HG03342 (cell line): ENCODE measurements at regions not wholly inside any gene's neighbourhood (a gene's known extent, or its start where the extent isn't known, plus 50 kb on each side); places are given as distances from the start of the nearest gene placed in this dataset.

ENCODE experiments used
- ATAC-seq: cut with Tn5 transposase; IDR thresholded peaks from one replicate; pipeline ENCODE4 v1.9.1; 2021; ENCODE audit warnings: mild to moderate bottlenecking, moderate library complexity; ENCODE audit not compliant: unreplicated experiment

DNA sequence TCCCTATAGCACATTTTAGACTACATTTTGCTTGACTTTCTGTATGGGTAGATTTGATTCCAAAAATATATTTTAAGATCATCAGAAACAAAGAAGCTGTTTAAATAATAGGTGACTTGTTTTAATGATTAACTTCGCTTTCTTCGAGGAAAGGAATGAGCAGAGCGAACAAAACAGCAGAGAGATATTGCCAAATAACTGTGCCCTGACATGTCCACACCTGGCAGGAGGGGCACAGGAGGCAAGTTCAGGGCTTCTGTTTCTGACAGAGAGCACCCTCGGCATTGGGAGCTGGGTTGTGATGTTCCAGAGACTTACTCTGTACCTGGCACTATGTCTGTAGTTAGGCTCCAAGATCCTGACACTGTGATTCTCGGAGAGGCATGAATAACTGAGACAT lies 155.7 kb upstream of the SASH1 start:
- no peak for ATAC-seq

GRCh38 chr6:148192310-148192709 lies 150.3 kb upstream of the SASH1 start:
- no peak for ATAC-seq

GRCh38 chr6:148193063-148193680 lies 149.5 kb upstream of the SASH1 start:
- no peak for ATAC-seq

DNA sequence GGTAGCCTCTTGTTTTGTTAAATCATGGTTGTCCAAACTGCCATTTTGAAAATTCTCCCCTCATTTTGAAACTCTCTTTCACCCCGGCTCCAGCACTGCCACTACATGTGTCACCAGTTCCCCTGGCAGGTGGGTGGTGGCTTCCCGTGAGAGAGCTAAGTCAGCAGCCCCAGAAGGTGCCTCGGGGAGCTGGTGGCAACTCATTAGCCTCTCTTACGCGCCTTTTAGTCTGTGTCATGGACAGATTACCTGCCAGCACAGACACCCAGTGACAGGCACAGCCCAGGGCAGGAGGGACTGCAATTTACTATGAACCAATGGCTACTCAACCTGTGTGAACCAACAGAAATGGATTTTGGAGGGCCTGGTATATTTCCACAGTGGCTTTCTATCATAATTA lies 147.1 kb upstream of the SASH1 start:
- ATAC-seq = no peak

DNA sequence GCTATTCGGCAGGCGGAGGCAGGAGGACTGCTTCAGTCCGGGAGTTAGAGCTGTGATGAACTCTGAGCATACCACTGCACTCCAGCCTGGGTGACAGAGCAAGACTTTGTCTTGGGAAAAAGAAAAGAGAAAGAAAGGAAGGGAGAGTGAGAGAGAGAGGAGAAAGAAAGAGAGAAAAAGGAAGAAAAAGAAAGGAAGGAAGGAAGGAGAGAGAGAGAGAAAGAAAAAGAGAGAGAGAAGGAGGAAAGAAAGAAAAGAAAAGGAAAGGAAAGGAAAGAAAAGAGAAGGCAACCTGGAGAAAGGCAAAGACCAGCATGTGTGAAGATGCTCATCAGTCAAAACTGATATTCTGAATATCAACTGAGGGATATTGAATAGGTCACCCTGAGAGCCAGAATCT lies 143.1 kb upstream of the SASH1 start:
- ATAC-seq = no peak

DNA sequence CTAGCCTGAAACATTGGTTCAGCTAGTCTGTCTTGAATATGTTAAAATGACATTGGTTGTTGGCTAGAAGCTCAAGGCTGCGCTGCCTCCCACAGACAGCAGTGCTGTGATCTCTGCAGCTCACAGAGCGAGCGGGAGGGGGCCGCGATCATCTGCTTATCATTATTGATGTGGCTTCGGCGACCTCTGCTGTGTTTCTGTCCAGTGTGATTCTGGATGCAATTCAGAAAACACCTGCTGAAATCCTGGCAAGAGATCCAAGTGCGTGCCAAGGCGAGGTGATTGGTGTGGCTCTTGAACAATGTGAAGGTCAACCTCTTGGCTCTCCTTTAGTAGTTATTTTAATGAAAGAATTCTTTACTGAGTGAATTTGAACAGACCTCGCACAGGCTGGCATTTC lies 142.3 kb upstream of the SASH1 start:
- no peak for ATAC-seq

- no peak for ATAC-seq
Measured at GRCh38 chr6:148200781-148201180, 141.9 kb upstream of the SASH1 start.

DNA sequence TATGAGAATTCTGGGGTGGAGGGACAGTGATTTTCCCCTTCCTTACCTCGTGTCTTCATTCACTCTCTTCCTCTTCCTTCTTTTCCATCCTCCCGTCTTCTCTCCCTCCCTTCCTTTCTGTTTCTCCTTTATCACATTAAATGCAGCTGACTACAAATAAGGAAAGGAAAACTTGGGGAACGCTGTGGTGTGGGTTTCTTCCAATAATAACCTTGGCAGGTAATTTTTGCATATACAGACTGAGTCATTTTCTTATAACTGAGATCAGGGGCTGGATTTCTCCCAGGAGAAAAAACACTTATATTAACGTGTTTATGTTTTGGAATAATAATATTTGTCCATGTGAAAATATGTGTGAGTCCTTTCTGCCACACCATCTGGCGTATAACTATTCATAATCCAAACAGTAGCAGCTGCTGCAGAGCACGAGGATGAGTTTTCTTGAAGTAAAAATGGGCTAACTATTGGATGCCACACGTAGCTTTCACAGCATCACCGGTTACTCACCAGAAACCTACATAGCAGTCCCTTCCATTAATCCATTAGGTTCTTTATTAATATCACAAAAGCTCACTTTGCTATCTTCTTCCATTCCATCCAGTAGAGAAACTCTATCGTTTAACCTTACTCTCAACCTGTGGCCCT lies 139.2 kb upstream of the SASH1 start:
- no peak for ATAC-seq

DNA sequence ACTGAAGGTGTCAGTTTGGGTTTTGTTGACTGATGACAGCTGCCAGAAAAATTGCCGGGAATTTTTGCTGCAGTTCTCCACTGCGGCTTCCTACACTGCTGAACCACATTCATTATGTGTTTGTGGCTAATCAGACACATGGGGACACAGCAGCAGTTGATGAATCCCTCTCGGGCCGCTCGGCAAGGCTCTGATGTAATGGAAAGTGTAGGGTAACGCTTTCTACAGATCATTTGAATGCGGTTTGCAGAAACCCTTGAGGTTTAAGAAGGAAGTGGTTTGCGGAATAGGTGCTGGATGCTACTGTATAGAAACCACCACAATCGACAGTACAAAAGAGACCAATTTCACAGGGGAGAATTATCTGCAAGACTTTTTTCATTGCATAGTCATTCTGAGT lies 138.7 kb upstream of the SASH1 start:
- ATAC-seq = peak; percentile 98

DNA sequence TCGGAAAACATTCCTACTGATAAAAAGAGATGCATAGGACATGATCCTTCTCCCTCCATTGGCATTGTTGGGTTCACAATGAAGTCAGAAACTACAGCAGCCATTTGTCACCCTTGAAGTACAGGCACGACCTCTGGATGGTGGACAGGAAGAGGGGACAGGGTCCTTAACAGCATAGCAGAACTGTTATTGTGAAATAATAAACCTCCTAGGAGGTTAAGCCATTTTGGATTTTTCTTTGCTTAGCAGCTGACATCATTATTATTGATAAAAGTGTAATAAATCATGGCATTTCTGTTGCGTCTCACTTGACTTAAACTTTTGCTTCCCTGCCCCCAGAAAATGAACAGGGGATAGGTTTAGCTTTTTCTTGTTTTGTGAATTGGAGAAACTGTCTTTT lies 134.3 kb upstream of the SASH1 start:
- ATAC-seq = no peak

DNA sequence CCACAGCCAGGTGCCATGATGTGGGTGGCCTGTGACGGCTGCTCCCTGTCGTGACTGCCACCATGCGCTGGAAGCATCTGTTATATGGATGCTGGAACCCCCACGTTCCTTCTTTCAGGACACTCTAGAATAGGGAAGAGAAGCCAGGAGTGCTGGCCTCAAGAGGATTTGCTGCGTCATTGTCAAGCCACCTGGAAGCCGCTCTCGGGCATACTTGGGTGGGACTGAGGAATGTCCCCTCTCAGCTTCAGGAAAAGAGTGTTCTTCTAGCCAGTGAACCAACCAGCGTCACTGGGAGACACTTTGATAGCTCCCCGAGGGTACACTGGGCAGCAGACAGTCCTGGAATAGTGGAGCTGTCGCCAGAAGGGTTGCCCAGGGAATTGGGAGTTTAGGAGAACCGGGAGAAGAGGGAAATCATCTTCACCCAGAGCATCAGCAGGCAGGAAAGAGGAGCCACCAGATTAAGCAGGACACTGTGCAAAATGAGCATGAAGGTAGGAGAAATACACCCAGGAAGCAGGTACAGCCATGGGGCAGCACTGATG lies 130.8 kb upstream of the SASH1 start:
- no peak for ATAC-seq

DNA sequence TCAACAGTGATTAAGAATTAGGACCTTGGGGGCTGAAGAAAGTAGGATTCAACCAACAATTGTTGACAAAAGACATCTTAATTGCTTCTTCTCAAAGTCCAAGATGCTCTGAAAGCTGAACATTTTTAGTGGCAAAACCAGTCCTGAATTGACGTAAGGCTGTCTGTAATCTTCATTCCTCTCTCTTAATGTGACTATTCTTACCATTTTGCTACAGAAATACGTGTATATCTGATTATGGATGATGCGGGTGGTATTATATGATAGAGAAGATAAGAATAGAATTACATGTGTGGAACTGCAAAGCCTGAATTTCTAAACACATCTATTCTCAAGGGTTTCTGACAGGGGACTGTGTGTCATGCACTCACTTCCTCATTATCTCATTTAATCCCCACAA lies 130.3 kb upstream of the SASH1 start:
- ATAC-seq = no peak

GRCh38 chr6:148213366-148213765 lies 129.3 kb upstream of the SASH1 start:
- no peak for ATAC-seq

GRCh38 chr6:148214667-148215066 lies 128.0 kb upstream of the SASH1 start:
- no peak for ATAC-seq

DNA sequence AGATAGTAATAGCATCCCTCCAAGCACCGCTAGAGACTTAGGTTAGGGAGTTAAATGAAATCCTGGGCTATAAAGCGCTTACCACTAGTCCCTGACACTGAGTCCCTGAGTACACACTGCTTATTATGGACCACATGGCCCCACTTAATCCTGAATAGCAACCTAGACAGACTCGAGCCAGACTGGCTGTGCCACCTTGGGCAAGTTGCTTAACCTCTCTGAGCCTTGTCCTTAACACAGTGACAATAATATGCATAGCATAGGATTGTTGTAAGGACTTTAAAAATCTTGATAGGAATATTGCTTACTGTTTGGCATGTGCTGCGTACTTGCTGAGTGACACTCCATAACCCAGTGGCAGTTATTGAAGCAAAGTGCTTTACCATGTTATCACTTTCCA lies 125.6 kb upstream of the SASH1 start:
- ATAC-seq = no peak

DNA sequence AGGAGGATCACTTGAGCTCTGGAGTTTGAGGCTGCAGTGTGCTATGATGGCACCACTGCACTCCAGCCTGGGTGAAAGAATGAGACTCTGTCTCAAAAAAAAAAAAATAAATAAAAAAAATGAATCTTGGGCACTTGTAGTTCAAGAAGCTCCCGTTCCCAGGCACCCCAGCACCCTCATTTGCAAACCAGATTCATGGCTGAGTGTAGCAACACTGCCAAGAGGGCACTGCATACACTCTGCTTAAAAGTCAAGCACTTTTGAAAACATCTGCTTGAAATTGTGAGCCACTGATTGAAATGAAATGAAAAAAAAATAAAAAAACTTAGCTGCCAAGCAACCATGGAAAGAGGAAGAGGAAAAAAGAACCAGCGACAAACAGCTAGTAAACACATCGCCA lies 124.7 kb upstream of the SASH1 start:
- ATAC-seq = no peak

GRCh38 chr6:148218542-148219258 lies 123.9 kb upstream of the SASH1 start:
- ATAC-seq = no peak

GRCh38 chr6:148221196-148221979 lies 121.2 kb upstream of the SASH1 start:
- no peak for ATAC-seq

GRCh38 chr6:148222376-148222775 lies 120.3 kb upstream of the SASH1 start:
- ATAC-seq = no peak

GRCh38 chr6:148222846-148223245 lies 119.8 kb upstream of the SASH1 start:
- no peak for ATAC-seq

DNA sequence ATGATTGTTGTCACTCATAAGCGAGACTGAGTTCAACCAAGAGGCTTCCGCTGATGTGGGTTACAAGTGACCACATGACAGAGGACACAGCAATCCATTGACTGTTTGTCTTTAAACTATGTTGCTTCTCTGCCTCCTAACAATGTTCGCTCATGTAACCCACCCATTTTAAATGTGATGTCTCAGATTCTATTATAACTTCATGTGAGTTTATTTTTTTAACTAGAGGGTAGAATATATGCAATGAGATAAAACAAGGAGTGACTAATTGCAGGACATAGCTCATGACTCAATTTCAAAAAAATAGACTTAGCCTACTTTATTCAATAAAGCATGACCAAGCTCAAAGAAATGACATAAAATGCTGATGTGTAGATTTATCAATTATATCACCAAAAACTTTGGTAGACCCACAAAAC lies 119.2 kb upstream of the SASH1 start:
- no peak for ATAC-seq
